Amygdala (tissue), 56 donors: ENCODE measurements at regions not wholly inside any gene's neighbourhood (a gene's known extent, or its start where the extent isn't known, plus 50 kb on each side); places are given as distances from the start of the nearest gene placed in this dataset.

Experiments used
- DNase-seq, 56 donors: peaks; one replicate each; lab custom pipeline; 2025; lab: John Stamatoyannopoulos, UW

DNA sequence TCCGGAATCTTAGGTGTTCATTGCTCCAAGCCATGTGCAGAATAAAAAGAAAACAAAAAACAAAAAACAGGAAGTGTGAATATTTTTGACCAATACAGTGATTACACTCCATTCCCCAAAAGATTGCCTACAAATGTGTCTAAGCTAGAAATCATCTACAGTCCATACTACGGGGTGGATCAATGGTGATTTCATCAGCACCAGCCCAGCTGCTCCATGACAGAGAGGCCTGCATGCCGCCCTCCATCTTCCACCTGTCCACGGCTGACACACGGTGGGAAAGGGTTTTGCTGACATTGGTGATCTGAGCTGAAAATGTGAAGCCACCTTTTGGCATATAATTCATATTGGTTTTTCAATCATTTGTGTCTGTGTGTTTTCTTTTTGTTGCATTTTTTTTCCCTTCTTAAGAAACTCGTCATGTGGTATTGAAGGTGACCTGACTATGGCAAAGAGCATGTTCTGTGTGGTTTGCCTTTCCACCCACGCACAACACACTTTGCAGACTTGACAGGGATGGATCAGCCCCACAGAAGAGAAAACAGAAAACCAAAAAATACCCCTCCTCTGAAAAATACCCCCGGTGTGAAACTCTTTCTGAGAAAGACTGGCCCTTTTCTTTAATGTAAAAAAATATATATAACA lies 533.1 kb downstream of the RNF144A start:
- no peak for DNase-seq

GRCh38 chr2:7450833-7451190 lies 533.6 kb downstream of the RNF144A start:
- DNase-seq, result no peak

DNA sequence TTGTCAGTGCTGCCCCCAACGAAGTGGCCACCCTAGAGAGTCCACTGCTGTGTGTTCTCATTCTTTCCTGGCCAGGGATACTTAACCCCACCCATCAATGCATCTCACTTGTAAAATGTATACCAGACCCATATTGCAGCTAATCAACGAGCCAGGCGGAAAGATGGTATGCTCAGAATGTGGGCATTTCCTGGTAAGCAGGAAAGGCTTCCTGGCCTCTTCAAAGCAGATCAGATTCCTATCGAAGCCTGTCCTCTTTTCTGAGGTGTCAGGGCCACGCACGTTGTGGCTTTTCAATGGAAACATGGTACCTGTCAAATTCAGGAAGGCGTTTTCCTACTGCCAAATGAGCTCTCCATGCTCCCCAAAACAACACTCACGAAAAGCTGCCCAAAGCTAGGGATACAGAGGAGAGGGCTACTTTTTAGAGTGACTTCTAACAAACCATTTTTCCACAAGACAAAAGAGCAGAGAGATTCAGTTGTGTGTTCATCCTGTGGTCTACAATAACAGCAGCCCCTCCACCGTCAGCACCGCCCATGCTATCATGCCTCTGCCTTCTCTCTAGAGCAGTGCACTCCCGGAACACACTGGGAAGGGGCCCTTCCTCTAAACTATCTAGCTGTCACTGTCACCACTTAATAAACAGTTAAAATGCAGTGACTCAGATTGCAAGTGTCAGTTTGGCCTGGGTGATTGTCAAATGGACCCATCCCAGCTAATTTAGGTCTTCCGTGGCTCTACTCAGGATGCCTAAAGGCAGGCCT lies 535.1 kb downstream of the RNF144A start:
- DNase-seq, result no peak

DNA sequence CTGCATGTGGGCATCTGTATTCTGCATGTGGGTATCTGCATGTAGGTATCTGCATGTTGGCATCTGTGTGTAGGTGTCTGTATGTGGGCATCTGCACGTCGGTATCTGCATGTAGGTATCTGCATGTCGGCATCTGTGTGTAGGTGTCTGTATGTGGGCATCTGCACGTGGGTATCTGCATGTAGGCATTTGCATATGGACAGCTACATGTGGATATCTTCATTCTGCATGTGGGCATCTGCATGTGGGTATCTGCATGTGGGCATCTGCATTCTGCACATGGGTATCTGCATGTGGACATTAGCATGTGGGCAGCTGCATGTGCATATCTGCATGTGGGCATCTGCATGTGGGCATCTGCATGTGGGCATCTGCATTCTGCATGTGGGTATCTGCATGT lies 537.4 kb downstream of the RNF144A start:
- no peak for DNase-seq

DNA sequence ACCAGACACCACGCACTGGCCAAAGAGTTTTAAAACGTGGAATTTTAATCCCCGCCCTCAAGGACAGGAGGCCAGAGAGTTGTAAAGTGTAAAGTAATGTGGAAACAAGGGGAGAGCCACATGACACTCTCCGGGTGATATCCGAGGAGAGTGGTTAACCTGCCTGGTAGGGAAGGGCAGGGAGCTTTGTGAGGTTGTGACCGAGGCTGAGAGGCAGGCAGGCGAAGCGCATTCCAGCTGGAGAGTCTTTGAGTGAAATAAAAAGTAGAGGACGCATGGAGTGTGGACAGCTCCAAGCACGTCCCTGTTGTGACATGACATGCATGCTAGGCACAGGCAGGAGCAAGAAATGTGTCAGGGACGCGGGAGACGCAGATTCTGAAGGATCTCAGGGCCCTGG lies 539.5 kb downstream of the RNF144A start:
- no peak for DNase-seq

DNA sequence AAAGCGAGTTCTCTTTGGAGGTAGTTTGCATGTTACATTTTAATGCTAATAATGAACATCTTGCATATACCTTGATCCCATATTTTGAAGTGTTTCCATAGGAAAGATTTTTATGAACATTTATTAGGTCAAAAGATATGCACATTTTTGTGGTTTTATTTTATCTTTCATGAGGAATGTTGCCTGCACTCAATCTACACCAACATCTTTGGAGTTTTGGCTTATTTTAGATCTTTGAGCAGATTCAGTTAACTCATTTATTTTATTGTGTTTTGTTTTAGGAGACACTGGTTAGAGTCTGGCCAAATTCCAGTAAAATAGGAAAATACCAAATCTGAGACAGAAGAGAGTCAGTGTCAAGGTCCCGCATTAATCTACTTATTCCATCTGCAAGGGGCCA lies 540.9 kb downstream of the RNF144A start:
- DNase-seq, result no peak

DNA sequence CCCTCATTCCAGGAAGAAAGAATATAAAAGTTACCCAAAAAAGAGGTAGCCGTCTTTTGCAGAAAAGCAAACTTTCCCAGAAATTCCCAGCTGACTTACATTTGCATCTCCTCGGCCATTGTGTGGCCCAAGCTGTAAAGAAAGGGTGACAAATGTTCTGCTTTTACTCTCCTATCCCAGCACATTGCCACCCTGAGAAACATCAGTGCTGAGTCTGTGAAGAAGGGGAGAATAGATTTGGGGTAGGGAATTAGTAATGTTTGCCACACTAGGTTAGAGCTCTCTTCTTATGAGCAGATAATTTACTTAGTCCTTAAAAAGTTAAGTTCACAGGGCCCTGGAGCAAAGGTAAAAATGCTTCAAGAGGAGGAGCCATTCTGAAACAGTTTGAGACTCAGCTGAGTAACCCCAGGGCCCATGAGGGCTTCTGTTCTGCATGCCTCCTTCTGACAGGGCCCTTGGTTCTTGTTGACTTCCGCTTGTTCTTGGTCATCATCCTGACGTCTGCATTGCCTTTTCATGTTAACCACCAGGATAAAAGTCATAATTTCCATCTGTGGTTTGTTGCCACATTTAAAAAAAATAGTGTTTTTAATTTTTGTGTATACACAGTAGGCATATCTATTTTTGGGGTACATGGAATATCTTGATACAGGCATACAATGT lies 550.7 kb downstream of the RNF144A start:
- DNase-seq, result no peak

- DNase-seq, result no peak
Observed at GRCh38 chr2:7468448-7468828, 551.2 kb downstream of the RNF144A start.

DNA sequence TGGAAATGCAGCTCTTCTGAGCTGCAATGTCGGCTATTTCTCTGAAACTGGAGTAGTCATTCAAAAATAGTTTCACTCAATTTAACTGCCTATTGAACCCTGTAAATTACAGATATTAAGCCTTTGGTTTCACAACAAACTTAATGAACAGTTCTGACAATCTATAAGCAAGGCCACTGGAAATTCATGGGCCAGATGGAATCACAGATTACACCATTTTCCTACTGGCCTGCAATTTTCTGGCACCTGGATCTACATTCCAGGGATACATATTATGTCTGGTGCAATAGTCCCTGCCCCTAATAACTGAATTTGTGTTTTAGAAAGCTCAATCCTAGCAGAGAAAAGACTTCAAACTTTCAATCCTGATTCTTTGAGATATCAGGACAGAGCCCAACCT lies 551.7 kb downstream of the RNF144A start:
- DNase-seq, result no peak

GRCh38 chr2:7471185-7471584 lies 554.0 kb downstream of the RNF144A start:
- no peak for DNase-seq

- no peak for DNase-seq
Observed at GRCh38 chr2:7472465-7472864, 555.3 kb downstream of the RNF144A start.

GRCh38 chr2:7473135-7473771 lies 556.0 kb downstream of the RNF144A start:
- no peak for DNase-seq

DNA sequence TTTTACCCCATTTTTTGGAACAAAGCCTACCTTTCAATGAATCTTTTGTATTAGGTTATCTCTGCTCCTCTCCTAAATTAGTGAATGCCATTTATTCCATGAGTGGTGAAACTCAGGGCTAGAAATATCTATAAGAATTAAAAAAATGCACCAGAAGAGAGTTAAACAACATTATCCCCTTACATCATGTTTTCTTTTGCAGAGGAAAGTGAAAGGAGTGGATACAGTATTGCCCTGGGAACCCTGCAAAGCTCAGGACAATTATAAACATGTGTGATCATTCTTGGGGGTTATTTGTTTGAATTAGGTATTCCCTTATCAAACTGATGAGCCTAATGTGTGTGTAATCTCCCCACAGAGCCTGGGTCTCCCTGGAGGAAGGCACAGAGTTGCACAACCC lies 559.2 kb downstream of the RNF144A start:
- no peak for DNase-seq

DNA sequence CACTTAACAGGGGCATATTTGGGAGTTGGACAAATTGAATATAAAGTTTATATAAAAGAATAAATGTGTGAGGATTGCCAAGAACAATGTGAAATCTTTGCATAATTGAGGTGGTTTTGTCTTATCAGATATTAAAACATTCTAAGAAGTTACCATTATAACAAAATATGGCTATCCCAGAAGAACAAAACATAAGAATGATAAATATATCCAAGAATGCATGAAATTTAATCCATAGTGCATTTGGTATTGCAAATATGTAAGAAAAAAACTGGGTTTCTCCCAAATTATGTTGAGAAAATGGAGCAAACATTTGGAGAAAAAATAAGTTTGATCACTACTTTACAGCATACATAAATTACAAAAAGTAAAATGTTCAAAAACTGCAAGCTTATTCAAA lies 562.4 kb downstream of the RNF144A start:
- DNase-seq, result no peak

DNA sequence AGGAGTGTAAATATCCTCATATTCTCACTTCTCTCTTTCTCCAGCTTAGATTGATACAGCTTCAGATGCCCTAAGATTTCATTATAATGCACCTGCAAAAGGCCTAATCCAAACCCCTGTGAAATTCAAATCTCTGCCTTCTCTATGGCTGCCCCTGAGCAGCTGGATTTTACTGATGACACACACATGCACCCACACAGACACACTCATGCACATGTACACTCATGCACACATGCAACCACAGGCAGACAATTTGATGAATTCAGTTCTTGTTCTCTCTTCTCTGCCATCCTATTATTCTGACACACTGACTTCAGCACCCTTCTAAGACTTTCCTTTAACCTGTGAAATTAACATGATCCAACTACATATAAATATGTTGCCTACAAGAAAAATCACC lies 563.2 kb downstream of the RNF144A start:
- DNase-seq, result no peak

DNA sequence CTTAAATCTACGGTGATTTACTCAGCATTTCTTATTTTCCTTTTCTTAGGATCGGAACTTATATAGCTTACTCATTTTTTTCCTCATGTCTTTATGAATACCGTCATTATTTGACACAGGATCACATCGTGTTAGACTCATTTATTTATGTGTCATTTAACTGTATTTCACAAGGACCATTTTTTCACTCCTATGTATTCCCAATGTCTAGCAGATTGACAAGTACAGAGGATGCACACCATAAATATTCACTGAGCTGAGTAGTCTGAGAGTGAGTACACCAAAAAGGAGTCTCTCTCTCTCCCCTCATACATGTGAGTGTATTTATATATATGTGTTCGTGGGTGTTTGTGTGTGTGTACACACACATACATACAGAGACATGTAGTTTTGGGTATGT lies 573.5 kb downstream of the RNF144A start:
- DNase-seq, result no peak

- DNase-seq, result no peak
Observed at GRCh38 chr2:7492719-7493118, 575.5 kb downstream of the RNF144A start.

DNA sequence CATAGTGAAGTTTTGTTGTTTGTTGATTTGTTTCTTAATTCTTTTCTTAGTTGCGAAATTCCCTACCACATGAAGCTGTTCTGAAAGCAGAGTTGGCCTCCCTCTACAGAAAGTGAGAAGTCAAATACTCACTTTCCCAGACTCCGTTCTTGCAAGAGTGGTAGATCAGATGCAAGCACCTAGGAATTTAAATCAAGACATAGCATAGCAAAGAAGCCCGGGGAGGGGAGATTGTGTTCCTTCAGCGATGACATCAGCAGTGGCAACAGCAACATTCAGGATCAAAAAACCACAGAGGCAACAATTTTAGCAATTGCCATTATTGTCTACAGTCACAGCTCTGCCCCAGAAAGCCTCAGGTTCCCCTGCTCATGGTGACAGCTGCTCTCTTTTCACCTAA lies 580.0 kb downstream of the RNF144A start:
- no peak for DNase-seq

DNA sequence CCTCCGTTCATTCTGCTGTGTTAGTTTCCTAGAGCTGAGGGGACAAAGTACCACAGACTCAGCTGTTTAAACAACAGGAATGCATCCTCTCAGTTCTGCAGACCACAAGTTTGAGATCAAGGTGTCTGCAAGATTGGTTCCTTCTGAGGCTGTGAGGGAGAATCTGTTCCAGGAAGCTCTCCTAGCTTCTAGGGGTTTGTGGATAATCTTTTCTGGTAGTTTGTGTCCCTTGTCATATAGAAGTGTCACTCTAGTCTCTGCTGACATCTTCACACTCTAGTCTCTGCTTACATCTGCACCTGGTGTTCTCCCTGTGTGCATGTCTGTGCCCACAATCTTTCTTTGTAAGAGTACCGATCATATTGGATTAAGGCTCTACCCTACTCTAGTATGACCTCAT lies 581.8 kb downstream of the RNF144A start:
- no peak for DNase-seq

- DNase-seq, result no peak
Observed at GRCh38 chr2:7502336-7502735, 585.1 kb downstream of the RNF144A start.

DNA sequence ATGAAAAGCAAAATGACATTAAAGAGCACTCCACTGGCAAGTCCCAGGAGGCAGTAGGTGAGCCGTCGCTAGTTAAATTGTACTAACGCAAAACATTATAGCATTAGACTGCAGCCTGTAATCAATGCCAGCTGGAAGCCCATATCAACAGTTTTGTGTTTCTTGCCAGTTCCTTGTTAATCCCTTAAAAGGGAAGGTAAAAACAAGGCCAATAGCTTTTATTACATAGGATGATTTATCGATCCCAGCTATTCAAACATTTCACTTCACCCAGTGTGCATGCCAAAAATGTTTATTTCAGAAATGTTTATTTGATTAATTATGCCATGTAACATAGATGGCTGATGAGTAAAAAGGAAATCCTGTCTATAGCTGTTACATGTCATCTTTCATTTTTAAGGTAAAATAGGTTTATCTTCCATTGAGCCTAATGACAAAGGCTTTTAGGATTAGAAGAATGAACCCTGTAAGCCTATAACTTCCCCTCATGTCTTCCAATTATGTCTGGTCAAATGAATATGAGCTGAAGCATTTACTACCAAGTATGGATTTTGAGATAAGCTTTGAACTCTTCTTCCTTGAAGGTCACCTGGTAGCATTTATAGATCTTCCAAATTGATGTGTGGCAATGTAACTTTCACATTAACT lies 591.2 kb downstream of the RNF144A start:
- no peak for DNase-seq
